ENCODE measurements at regions not wholly inside any gene's neighbourhood (a gene's known extent, or its start where the extent isn't known, plus 50 kb on each side); places are given as distances from the start of the nearest gene placed in this dataset.

DNA sequence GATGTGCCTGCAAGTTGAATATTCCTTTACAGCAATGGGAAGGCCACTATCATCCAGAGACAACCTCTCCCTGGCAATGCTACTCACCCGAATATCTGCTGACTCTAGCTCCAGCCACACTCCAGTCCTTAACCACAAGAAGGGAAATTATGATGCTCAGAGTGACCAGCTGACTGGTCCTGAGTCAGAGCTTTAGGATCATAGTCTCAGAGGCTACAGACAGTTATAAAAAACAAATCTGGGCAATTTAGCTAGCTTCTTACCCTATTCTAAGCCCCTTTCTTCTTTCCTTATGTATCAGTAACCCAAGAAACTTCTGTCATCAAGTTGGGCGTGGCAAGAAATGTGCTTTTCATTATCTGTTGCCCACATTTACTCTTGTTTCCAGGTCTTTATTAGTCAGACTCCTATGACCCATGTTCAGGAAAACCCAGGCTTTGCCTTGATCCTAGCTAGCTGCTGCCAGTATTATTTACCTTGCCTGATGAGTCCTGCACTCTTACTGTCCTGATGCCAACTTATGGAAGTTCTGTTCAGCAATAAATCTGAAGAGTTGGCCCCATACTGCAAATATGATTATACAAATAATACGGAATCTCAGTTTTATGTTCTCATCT, 207.0 kb downstream of the TTLL7 start:
- TF ChIP-seq EZH2 (IDR thresholded peaks at IDR 0.05), result no peak
- TF ChIP-seq POLR2AphosphoS5 (IDR thresholded peaks at IDR 0.05; ENCODE audit: borderline replicate concordance, low read depth, low read length), result no peak

Measured in SK-N-MC (cell line).